Tibial nerve (tissue), 4 donors: ENCODE measurements at regions not wholly inside any gene's neighbourhood (a gene's known extent, or its start where the extent isn't known, plus 50 kb on each side); places are given as distances from the start of the nearest gene placed in this dataset.

Experiments
- EP300 ChIP-seq, 2 donors: sonication (generic); formaldehyde crosslinking; IDR thresholded peaks; one replicate each; pipeline ENCODE4 v1.6.1; 2017; ENCODE audit warnings: antibody characterized with exemption in 2 of 2, mild to moderate bottlenecking in 1 of 2
- POLR2A ChIP-seq, 2 donors: fragments of 450-650 bp; IDR thresholded peaks; one replicate each; pipeline ENCODE4 v1.6.1; 2017; ENCODE audit warnings: antibody characterized with exemption in 2 of 2, mild to moderate bottlenecking in 2 of 2, moderate library complexity in 2 of 2
- TF ChIP-seq, protein P1 (sequence below), 5 experiments: fragments of 200-600 bp in 3 of 5; fragments of 450-650 bp in 2 of 5; sonication (generic) in 3 of 5; IDR thresholded peaks; one replicate each; pipeline ENCODE4 v1.5.1; 2016 to 2019; ENCODE audit warnings: antibody characterized with exemption in 5 of 5, mild to moderate bottlenecking in 3 of 5, moderate library complexity in 2 of 5

DNA sequence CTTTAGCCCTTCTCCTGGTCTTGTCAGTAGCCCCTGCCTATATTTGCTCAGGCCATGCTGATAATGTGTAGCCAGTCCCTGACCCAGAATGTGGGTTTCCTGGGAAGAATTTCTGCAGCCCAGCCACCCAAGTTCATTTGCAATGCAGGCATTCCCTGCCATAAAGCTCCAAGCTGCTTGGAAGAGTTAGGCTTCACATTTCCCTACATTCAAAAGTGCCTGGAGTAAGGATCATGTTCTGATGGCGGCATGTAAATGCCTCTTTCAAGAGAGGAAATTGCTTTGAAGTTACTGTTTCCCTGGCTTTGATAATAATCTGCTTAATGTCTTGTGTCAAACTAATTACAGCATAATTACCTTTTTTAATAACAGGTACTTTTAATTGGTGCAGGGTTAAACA, 266.1 kb downstream of the MIAT start:
- TF ChIP-seq, protein P1, sequence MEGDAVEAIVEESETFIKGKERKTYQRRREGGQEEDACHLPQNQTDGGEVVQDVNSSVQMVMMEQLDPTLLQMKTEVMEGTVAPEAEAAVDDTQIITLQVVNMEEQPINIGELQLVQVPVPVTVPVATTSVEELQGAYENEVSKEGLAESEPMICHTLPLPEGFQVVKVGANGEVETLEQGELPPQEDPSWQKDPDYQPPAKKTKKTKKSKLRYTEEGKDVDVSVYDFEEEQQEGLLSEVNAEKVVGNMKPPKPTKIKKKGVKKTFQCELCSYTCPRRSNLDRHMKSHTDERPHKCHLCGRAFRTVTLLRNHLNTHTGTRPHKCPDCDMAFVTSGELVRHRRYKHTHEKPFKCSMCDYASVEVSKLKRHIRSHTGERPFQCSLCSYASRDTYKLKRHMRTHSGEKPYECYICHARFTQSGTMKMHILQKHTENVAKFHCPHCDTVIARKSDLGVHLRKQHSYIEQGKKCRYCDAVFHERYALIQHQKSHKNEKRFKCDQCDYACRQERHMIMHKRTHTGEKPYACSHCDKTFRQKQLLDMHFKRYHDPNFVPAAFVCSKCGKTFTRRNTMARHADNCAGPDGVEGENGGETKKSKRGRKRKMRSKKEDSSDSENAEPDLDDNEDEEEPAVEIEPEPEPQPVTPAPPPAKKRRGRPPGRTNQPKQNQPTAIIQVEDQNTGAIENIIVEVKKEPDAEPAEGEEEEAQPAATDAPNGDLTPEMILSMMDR (IDR thresholded peaks at IDR 0.05): no peak
- TF ChIP-seq POLR2A (IDR thresholded peaks at IDR 0.05) (no peak), EP300 (IDR thresholded peaks at IDR 0.05) (no peak)
